ENCODE measurements at regions not wholly inside any gene's neighbourhood (a gene's known extent, or its start where the extent isn't known, plus 50 kb on each side); places are given as distances from the start of the nearest gene placed in this dataset.
"Not testable (repeated sequence)": the region's sequence is repeated elsewhere in the genome, so short reads cannot be mapped to it uniquely, and the experiment has no call there.

DNA sequence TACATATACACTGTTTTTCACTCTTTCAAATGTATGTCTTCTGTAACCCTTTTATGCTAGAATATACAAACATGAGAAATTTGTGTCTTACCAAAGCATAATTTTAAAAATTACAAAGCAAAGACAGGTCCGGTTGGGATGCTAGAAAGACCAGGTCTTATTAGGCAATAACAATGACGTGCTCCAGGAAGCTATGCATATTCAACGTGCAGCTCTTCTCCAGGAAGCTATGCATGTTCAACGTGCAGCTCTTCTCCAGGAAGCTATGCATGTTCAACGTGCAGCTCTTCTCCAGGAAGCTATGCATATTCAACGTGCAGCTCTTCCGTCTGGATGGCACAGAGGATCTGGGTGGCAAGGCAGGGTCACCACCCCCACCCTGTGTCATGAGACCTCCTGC is 123.4 kb upstream of the SIMC1 start:
- H3K27ac Mint-ChIP-seq, H3K27me3 Mint-ChIP-seq, H3K9me3 Mint-ChIP-seq, H3K4me1 Mint-ChIP-seq, H3K36me3 Mint-ChIP-seq, H3K4me3 Mint-ChIP-seq: not testable (repeated sequence)

DNA sequence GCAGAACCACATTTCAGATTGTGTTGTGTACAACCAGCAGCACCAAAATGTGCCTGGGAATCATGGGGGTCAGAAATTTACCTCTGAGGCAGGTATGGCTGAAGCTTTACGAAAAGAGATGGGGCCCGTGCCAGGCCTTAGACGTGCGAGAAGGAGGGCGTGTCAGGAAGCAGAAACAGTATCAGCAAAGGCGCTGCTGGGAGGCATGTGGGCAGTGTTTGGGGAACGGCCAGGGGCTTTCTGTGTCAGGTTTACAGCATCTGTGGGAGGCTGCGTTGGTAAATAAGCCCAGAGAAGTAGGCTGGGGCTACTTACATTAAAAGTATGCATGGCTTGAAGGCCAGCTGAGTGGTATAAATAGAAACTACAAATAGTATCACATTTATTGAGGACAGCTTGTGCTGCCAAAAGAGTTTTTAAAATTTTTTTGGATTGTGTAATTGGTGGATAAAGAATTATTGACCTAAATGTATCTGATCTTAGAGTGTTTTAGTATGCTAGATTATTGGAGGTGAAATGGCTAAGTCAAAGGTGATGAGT is 120.5 kb upstream of the SIMC1 start:
- H3K4me3 Mint-ChIP-seq, H3K27me3 Mint-ChIP-seq, H3K9me3 Mint-ChIP-seq, H3K27ac Mint-ChIP-seq, H3K4me1 Mint-ChIP-seq, H3K36me3 Mint-ChIP-seq: not testable (repeated sequence)

DNA sequence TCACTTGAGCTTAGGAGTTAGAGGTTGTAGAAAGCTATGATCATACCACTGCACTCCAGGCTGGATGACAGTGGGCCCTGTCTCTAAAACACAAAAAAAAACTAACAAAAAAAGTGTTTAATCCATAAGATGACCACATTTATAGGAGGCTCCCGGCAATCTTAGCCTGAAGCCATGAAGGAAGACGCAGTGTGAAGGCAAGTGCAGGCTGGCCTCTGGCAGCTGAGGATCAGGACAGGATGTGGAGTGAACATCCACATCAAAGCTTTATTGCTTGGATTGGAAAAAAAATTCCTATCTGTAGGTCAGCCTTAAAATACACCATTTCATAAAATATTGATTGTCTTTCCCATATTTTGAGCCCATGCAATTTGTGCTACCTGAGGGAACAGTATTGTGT is 115.9 kb upstream of the SIMC1 start:
- not testable (repeated sequence) for H3K27me3 Mint-ChIP-seq, H3K4me3 Mint-ChIP-seq, H3K27ac Mint-ChIP-seq, H3K9me3 Mint-ChIP-seq, H3K36me3 Mint-ChIP-seq, H3K4me1 Mint-ChIP-seq

DNA sequence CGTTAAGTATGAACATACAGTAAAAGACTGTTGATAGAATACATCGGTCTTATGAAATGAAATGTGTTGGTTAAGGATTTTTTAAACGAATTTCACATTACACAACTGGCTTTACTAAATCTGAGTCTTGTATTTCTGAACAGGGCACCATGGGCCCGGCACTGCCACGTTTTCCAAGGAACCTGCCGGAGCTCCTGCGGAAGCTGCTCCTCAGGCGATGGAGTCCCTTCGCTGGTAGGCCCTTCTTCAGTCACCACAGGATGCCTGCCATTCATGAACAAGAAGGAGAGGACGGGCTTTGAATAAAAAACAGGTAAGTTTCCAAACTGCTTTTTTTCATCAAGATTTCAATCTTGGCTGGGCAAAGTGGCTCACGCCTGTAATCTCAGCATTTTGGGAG is 114.1 kb upstream of the SIMC1 start:
- not testable (repeated sequence) for H3K4me3 Mint-ChIP-seq, H3K27ac Mint-ChIP-seq, H3K4me1 Mint-ChIP-seq

DNA sequence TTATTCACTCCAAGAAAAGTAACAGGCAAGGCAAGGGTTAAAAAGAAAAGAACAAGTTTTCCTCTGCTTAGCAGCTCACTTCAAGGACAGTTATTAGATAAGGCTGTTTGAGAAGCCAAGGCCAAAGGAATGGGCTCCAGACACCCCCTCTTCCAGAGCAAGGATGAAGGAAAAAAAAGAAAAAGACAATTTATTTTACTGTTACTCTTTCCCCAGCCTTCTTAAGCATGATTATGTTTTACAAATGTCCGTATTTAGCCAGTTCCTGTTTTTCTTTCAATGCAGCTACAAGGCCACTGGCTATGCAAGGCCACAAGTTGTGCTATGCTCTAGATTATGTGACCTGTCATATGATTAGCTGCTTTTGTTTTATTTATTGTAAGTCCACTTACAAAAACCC is 106.5 kb upstream of the SIMC1 start:
- Mint-ChIP-seq H3K4me3 (no peak overlapping the region), H3K9me3 (peaks cover 0 to 4% (median 0%) of the 10 kb centered on the region in 3 donors), H3K36me3 (no peaks in the 10 kb centered on the region), H3K27me3 (peaks cover 31% of the 10 kb centered on the region), H3K27ac (no peak overlapping the region), H3K4me1 (peaks cover 0 to 4% (median 2%) of the 10 kb centered on the region in 3 donors)

More for the DNA sequence above, 114.1 kb upstream of the SIMC1 start:
- H3K27me3 Mint-ChIP-seq, H3K9me3 Mint-ChIP-seq, H3K36me3 Mint-ChIP-seq: not testable (repeated sequence)

DNA sequence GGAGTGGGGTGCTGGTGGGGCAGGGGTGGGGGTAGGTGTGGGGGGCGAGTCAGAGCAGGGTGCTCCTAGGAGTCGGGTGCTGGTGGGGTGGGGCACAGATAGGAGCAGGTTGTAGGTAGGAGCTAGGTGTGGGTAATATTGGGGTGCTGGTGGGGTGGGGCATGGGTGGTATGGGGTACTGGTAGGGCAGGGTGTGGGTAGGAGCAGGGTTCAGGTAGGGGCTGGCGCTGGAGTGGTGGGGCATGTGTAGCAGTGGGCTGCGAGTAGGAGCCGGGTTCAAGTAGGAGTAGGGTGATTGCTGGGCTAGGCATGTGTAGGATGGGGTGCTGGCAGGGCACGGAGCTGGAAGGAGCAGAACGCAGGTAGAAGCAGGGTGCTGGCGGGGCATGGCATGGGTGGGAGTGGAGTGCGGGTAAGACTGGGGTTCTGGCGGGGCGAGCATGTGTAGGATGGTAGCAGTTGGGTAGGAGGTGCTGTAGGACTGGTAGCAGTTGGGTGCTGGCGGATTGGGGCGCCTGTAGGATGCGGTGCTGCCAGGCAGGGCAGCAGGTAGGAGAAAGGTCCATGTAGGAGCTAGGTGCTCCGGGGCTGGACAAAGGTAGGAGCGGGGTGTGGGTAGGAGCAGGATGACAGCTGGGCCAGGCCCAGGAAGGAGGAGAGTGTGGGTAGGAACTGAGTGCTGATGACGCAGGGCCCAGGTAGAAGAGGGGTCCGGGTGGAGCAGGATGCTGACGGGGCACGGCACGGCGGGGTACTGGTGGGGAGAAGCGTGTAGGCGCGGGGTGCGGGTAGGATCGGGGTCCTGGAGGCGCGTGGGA is 105.5 kb upstream of the SIMC1 start:
- Mint-ChIP-seq H3K9me3 (peaks cover 0 to 4% (median 0%) of the 10 kb centered on the region in 3 donors), H3K4me3 (no peak overlapping the region), H3K27ac (no peak overlapping the region), H3K27me3 (peaks cover 36% of the 10 kb centered on the region), H3K36me3 (no peaks in the 10 kb centered on the region), H3K4me1 (peaks cover 0 to 4% (median 2%) of the 10 kb centered on the region in 3 donors)

DNA sequence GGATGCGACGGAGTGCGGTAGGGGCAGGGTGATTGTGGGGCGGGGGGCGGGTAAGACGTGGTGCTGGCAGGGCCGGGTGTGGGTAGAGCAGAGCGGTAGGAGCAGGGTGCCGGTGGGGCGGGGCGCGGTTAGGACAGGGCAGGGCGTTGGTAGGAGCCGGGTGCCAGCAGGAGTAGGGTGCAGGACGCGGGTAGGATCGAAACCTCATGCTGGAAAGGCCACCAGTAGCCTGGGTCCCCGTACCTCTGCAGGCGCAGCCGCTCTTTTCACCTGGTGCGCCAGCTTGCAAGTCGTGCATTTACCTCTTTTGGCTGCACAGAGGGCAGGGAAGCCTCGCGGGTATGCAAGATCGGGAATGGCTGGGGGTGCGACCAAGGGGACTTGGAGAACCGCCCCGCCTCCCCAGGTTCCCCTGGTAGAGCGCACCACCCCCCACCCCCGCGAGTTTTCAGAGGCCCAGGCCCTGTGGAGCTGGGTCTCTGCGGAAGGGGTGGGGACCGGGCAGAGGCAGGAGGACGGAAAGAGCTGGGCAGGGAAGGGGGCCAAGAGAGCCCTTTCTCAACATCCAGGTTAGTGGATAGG is 104.8 kb upstream of the SIMC1 start:
- H3K4me3 Mint-ChIP-seq = peak overlapping the region in 1 of 4 donors; percentile 58
- peaks cover 0 to 4% (median 2%) of the 10 kb centered on the region in 3 donors for H3K4me1 Mint-ChIP-seq
- H3K9me3 Mint-ChIP-seq = peaks cover 0 to 4% (median 0%) of the 10 kb centered on the region in 3 donors
- H3K27ac Mint-ChIP-seq = no peak overlapping the region
- peaks cover 36% of the 10 kb centered on the region for H3K27me3 Mint-ChIP-seq
- no peaks in the 10 kb centered on the region for H3K36me3 Mint-ChIP-seq

DNA sequence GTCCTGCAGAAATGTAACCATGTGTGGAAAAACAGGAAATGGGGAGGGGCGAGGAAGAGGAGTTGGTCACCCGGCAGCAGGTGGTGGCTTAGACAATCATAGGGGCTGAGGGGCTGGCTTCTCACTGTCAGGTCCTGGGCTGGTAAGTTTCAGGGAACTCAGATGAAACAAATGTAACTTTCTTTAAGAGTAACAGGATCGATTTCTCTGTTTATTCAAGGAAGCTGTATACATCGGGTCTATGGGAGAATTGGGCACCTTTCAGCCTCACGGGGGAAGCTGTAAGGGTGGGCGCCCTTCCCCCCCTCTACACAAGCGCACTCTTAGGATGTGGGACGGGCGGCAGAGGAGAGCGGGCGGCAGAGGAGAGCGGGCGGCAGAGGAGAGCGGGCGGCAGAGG is 104.3 kb upstream of the SIMC1 start:
- Mint-ChIP-seq H3K27me3 (peaks cover 36% of the 10 kb centered on the region), H3K36me3 (no peaks in the 10 kb centered on the region), H3K27ac (no peak overlapping the region), H3K4me1 (peaks cover 0 to 4% (median 2%) of the 10 kb centered on the region in 3 donors), H3K9me3 (peaks cover 0 to 4% (median 0%) of the 10 kb centered on the region in 3 donors), H3K4me3 (no peak overlapping the region)

DNA sequence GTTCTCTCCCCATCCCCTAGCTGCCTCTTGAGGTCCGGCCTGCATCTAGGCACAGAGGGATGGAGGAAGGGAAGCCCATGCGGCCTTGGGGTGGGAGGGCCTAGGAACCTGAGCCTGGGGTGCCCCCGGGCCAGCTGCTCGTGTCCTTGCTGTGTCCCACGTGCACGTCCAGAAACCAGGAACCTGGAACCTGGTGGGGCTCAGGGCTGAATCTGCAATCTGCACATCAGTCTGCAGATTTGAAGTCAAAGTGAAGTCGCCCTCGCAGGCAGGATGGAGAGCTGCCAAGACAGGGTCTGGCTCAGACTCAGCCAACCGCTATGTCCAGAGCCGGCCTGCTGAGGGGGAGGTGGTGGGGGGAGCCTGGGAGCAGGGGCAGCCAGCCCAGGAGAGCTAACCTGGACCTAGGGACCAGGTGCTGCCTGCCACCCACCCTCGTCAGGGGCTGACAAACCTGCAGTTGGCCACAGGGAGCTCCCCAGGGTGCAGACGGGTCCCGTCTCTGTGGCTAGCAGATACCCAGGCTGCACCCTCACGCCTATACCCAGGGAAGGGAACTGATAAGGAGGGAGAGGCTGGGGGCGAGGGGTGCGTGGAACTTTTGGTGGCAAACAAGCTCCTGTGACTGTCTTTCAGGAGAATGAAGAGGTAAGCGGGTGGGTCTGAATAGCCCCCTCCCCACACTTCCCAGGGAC is 103.5 kb upstream of the SIMC1 start:
- H3K36me3 Mint-ChIP-seq = no peaks in the 10 kb centered on the region
- H3K4me1 Mint-ChIP-seq = peaks cover 0 to 4% (median 2%) of the 10 kb centered on the region in 3 donors
- peaks cover 0 to 4% (median 0%) of the 10 kb centered on the region in 3 donors for H3K9me3 Mint-ChIP-seq
- no peak overlapping the region for H3K27ac Mint-ChIP-seq
- no peak overlapping the region for H3K4me3 Mint-ChIP-seq
- H3K27me3 Mint-ChIP-seq = peaks cover 37% of the 10 kb centered on the region

DNA sequence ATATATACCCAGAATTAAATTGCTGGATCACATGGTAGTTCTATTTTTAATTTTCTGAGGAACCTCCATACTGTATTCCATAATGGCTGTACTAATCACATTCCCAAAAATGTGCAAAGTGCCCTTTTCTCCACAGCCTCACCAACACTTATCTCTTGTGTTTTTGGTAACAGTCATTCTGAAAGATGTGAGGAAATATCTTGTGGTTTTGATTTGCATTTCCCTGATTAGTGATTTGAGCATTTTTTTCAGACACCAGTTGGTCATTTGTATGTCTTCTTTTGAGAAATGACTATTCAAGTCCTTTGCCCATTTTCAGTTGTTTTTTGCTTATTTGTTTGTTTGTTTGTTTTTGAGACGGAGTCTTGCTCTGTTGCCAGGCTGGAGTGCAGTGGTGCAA is 98.1 kb upstream of the SIMC1 start:
- H3K27ac Mint-ChIP-seq, H3K4me1 Mint-ChIP-seq, H3K4me3 Mint-ChIP-seq, H3K36me3 Mint-ChIP-seq: not testable (repeated sequence)
- peaks cover 27% of the 10 kb centered on the region for H3K27me3 Mint-ChIP-seq
- peaks cover 6 to 23% (median 13%) of the 10 kb centered on the region in 3 donors for H3K9me3 Mint-ChIP-seq

DNA sequence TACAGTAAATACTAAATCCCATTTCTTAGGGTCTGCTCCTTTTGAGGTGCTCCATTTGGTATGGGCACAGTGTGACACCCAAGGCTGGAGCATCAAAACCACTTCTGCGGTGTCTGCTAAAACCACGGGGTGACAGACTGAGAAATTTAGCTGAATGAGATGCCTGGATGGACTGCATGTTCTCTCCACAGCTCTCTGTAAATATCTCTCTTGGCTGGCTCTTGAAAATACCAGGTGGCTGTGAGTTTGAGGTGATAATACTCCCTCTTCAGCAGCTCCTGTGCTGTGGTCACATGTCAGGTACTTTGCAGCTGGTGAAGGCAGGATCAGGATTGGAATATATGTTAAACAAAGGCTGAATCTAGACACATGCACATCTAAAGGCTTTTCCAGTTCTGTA is 93.7 kb upstream of the SIMC1 start:
- Mint-ChIP-seq H3K27me3 (peaks cover 28% of the 10 kb centered on the region), H3K4me3 (no peak overlapping the region), H3K36me3 (peaks cover 4% of the 10 kb centered on the region), H3K4me1 (no peaks in the 10 kb centered on the region), H3K9me3 (peaks cover 6 to 21% (median 13%) of the 10 kb centered on the region in 3 donors), H3K27ac (no peak overlapping the region)

DNA sequence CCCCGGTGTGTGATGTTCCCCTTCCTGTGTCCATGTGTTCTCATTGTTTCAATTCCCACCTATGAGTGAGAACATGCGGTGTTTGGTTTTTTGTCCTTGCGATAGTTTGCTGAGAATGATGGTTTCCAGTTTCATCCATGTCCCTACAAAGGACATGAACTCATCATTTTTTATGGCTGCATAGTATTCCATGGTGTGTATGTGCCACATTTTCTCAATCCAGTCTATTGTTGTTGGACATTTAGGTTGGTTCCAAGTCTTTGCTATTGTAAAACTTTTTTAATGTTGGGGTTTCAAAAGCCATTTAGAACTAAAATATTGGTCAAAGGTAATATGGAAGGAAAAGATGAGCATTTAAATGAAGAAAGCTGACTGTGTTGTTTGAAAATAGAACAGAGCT is 88.3 kb upstream of the SIMC1 start:
- H3K9me3 Mint-ChIP-seq, H3K27ac Mint-ChIP-seq, H3K4me1 Mint-ChIP-seq, H3K36me3 Mint-ChIP-seq, H3K4me3 Mint-ChIP-seq: not testable (repeated sequence)
- peaks cover 36% of the 10 kb centered on the region for H3K27me3 Mint-ChIP-seq

DNA sequence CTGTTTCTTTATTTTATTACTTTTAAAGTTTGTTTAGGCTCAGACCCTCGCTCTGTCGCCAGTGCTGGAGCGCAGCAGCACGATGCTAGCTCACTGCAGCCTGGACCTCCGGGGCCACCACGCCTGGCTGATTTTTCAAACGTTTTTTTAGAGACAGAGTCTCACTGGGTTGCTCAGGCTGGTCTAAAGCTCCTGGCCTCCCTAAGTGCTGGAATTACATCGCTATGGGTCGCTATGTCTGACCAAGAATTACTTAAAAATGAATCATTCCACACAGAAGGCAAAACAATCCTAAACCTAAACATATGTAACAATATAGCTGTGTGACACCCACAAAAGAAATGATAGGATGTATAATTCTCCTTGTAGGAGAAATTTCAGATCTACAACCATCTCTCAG is 86.9 kb upstream of the SIMC1 start:
- H3K4me3 Mint-ChIP-seq = no peak overlapping the region
- H3K36me3 Mint-ChIP-seq = no peaks in the 10 kb centered on the region
- peaks cover 32% of the 10 kb centered on the region for H3K27me3 Mint-ChIP-seq
- H3K27ac Mint-ChIP-seq = no peak overlapping the region
- H3K4me1 Mint-ChIP-seq = no peaks in the 10 kb centered on the region
- peaks cover 0 to 6% (median 2%) of the 10 kb centered on the region in 3 donors for H3K9me3 Mint-ChIP-seq

DNA sequence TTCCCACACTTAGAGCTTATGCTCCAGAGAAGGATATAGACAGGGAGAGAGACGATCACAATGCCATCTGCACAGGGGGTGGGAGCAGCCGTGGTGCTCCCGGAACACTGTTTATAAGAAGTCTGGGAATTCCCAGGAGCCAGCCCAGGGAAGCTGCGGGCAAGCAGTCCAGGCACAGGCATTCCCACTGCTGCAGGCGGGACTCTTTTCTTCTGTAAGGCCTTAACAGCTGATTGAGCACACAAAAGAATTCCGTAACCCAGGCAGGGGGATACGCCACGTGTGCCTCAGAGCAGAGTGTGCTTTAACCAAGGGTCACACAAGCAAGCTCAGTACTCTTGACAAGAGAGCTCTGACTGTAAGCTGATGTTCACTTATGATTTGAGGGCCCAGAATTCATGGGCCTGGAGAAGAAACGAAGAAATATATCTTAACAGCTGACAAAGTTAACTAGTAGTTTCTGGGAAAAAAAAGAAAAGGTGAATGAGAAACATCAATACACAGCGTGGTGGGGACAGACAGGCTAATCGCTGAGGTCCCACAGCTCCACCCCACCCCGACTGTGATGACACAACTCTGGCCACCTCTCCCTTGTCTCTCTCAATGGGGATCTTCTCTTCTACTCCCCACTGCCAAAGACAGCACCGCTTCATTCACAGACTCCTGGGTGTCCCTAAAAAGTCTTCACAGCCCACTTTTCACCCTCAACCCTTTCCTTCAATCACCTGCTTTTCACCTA is 85.9 kb upstream of the SIMC1 start:
- Mint-ChIP-seq H3K27me3 (peaks cover 27% of the 10 kb centered on the region), H3K4me1 (no peaks in the 10 kb centered on the region), H3K4me3 (no peak overlapping the region), H3K36me3 (peaks cover 1% of the 10 kb centered on the region), H3K9me3 (peaks cover 0 to 6% (median 2%) of the 10 kb centered on the region in 3 donors), H3K27ac (no peak overlapping the region)

DNA sequence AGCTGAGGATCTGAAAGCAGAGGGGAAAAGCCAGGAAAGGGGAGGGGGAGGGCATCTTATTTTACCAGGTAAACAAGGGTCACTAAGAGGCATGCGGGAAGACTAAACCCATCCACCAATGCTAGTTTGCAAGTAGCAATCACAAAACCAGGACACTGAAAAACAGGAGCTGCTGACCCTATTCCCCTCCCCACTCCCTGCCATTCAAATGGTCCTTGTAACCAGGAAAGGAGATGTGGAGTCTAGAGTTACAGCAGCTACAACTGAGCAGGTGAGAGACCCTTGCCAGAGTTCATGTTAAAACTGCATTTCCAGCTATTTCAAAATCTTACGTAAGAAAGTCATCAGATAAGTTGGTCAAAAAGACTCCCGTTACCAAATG is 85.3 kb upstream of the SIMC1 start:
- no peak overlapping the region for H3K27ac Mint-ChIP-seq
- H3K36me3 Mint-ChIP-seq = peaks cover 1% of the 10 kb centered on the region
- H3K4me3 Mint-ChIP-seq = no peak overlapping the region
- no peaks in the 10 kb centered on the region for H3K4me1 Mint-ChIP-seq
- peaks cover 27% of the 10 kb centered on the region for H3K27me3 Mint-ChIP-seq
- H3K9me3 Mint-ChIP-seq = peaks cover 0 to 6% (median 2%) of the 10 kb centered on the region in 3 donors

Data from IgD-negative memory B cell (primary cell).